ENCODE measurements at regions not wholly inside any gene's neighbourhood (a gene's known extent, or its start where the extent isn't known, plus 50 kb on each side); places are given as distances from the start of the nearest gene placed in this dataset.

- Histone ChIP-seq H2BK12ac (ENCODE audit: low read depth, low read length) (no peak overlapping the region), H3K18ac (ENCODE audit: extremely low read depth, low read length) (no peak overlapping the region), H2BK120ac (replicated peaks; ENCODE audit: low read depth, low read length) (no peak overlapping the region), H3K79me1 (ENCODE audit: low read depth, low read length) (no peaks in the 10 kb centered on the region), H4K5ac (ENCODE audit: insufficient read length, low read depth, low read length) (no peak overlapping the region), H3K23ac (ENCODE audit: insufficient read length) (no peak overlapping the region), H2BK15ac (ENCODE audit: low read length) (no peak overlapping the region), H3K27ac (ENCODE audit: low read depth, low read length) (no peak overlapping the region), H3K9ac (replicated peaks in 1 of 4; ENCODE audit: extremely low read depth in 1 of 4, low read depth in 3 of 4, low read length in 3 of 4) (no peak overlapping the region), H3K9me3 (ENCODE audit: insufficient read depth in 2 of 2, low read depth in 1 of 2, low read length in 1 of 2) (peaks cover 9% of the 10 kb centered on the region in 2 experiments), H2AFZ (ENCODE audit: low read length) (no peak overlapping the region), H4K91ac (replicated peaks; ENCODE audit: insufficient read length, low read length) (no peak overlapping the region), H4K8ac (ENCODE audit: extremely low read depth, insufficient read depth, low read length) (no peak overlapping the region), H3K4me2 (ENCODE audit: insufficient read depth in 1 of 2, low read depth in 2 of 2, low read length in 2 of 2) (no peak overlapping the region), H2BK20ac (ENCODE audit: low read length) (no peak overlapping the region), H3K36me3 (ENCODE audit: control insufficient read depth in 2 of 4, insufficient read depth in 4 of 4, low read length in 3 of 4) (no peaks in the 10 kb centered on the region; a peak in 1 of 8 replicates), H3K14ac (ENCODE audit: insufficient read length) (no peak overlapping the region), H3K79me2 (ENCODE audit: control insufficient read depth in 1 of 2, insufficient read depth in 2 of 2, low read length in 2 of 2) (no peaks in the 10 kb centered on the region), H3K4me1 (replicated peaks in 1 of 4; ENCODE audit: control insufficient read depth in 3 of 4, insufficient read depth in 4 of 4, low read length in 3 of 4) (no peaks in the 10 kb centered on the region), H3K23me2 (ENCODE audit: low read depth, low read length) (no peaks in the 10 kb centered on the region; the same call in 1 of the 2 replicates), H3K4ac (replicated peaks; ENCODE audit: insufficient read length, low read depth, low read length) (no peak overlapping the region), H2BK5ac (ENCODE audit: low read depth, low read length) (no peak overlapping the region), H2AK5ac (ENCODE audit: low read depth, low read length) (no peak overlapping the region), H3K4me3 (ENCODE audit: extremely low read depth in 1 of 4, insufficient read depth in 2 of 4, low read depth in 3 of 4, low read length in 4 of 4) (no peak overlapping the region), H3K56ac (replicated peaks; ENCODE audit: insufficient read length, low read depth, low read length) (no peak overlapping the region), H3K27me3 (replicated peaks in 1 of 4; ENCODE audit: control insufficient read depth in 3 of 4, extremely low read depth in 1 of 4, insufficient read depth in 3 of 4, low read length in 3 of 4) (no peaks in the 10 kb centered on the region), H4K20me1 (replicated peaks in 1 of 2; ENCODE audit: control insufficient read depth in 1 of 2, insufficient read depth in 2 of 2, low read length in 2 of 2) (no peaks in the 10 kb centered on the region)
- DNase-seq (ENCODE audit: low read depth in 1 of 2, low spot score in 2 of 2), result no peak
- ChIA-PET CTCF (ENCODE audit: partially characterized antibody) (interaction anchor here (0.8 kb wide), 1 partner anchor 291 kb away, joined by 3 read pairs; no protein-coding TSS in a partner anchor), POLR2A (ENCODE audit: partially characterized antibody) (no interaction called here)
- 91% methylated on average over 3 of the region's 3 CpGs; no CpG with 5 or more reads in 1 of the 2 experiments for WGBS, 2 experiments (ENCODE audit: extremely low coverage in 1 of 2, insufficient coverage in 1 of 2, insufficient read length in 1 of 2, insufficient replicate concordance in 2 of 2, low coverage in 1 of 2, low lambda C conversion rate in 2 of 2, missing lambda C conversion rate in 1 of 2)
- FAIRE-seq, result no peak
- no peak for TF ChIP-seq CBX5 (IDR thresholded peaks at IDR 0.05; ENCODE audit: low read depth, low read length)
- TF ChIP-seq BRCA1 (IDR thresholded peaks at IDR 0.05; ENCODE audit: low read depth, low read length), result no peak
- TF ChIP-seq RNF2 (IDR thresholded peaks at IDR 0.05; ENCODE audit: borderline replicate concordance, low read depth, low read length, missing control alignments, poor library complexity, severe bottlenecking), result no peak
- no peak for TF ChIP-seq POU5F1 (IDR thresholded peaks at IDR 0.05; ENCODE audit: low read depth, low read length)
- TF ChIP-seq GABPA (IDR thresholded peaks at IDR 0.05; ENCODE audit: borderline replicate concordance, insufficient read depth, low read length), result no peak
- TF ChIP-seq NRF1 (IDR thresholded peaks at IDR 0.05; ENCODE audit: low read depth, low read length), result no peak
- TF ChIP-seq TAF1 (IDR thresholded peaks at IDR 0.05; ENCODE audit: low read depth, low read length), result no peak
- TF ChIP-seq CREB1 (IDR thresholded peaks at IDR 0.05), result no peak
- no peak for TF ChIP-seq JUN (IDR thresholded peaks at IDR 0.05; ENCODE audit: low read depth, low read length)
- no peak for TF ChIP-seq FOSL1 (IDR thresholded peaks at IDR 0.05; ENCODE audit: insufficient read depth, low read depth, low read length)
- no peak for TF ChIP-seq ATF2 (IDR thresholded peaks at IDR 0.05; ENCODE audit: low read length)
- TF ChIP-seq BCL11A (IDR thresholded peaks at IDR 0.05; ENCODE audit: low read depth in 2 of 2, low read length in 2 of 2), result no peak
- TF ChIP-seq CBX8 (IDR thresholded peaks at IDR 0.05; ENCODE audit: borderline replicate concordance, low read depth, low read length), result no peak
Measured at GRCh38 chr5:89524785-89525184, 641.8 kb upstream of the MEF2C start.
